ENCODE measurements at regions not wholly inside any gene's neighbourhood (a gene's known extent, or its start where the extent isn't known, plus 50 kb on each side); places are given as distances from the start of the nearest gene placed in this dataset.

GRCh38 chr3:28947061-28947460 is 333.8 kb upstream of the RBMS3 start:
- no peak for DNase-seq
- Mint-ChIP-seq H3K36me3 (ENCODE audit: low read depth) (no peaks in the 10 kb centered on the region), H3K27ac (no peak overlapping the region), H3K27me3 (no peaks in the 10 kb centered on the region), H3K9me3 (no peaks in the 10 kb centered on the region), H3K4me1 (ENCODE audit: low read depth) (no peaks in the 10 kb centered on the region), H3K4me3 (no peak overlapping the region)
- ATAC-seq (ENCODE audit: poor library complexity) = no peak
- Histone ChIP-seq H3K36me3 (ENCODE audit: insufficient read depth, low read length) (no peaks in the 10 kb centered on the region), H3K4me1 (ENCODE audit: insufficient read depth, low read length) (no peaks in the 10 kb centered on the region), H3K27ac (ENCODE audit: low read depth in 1 of 2, low read length in 2 of 2) (no peak overlapping the region), H3K9me3 (ENCODE audit: control insufficient read depth in 1 of 2, insufficient read depth in 1 of 2, low read length in 2 of 2) (no peaks in the 10 kb centered on the region), H3K4me3 (ENCODE audit: low read length) (no peak overlapping the region), H3K27me3 (ENCODE audit: control insufficient read depth in 1 of 2, insufficient read depth in 2 of 2, low read length in 2 of 2) (no peaks in the 10 kb centered on the region)
- intact Hi-C loops (cut with DNase I, micrococcal nuclease) = no loop called here
- no peak for TF ChIP-seq CTCF (IDR thresholded peaks at IDR 0.05)
- ChIA-PET POLR2A (no interaction called here), CTCF (no interaction called here)

GRCh38 chr3:28947751-28948150 is 333.1 kb upstream of the RBMS3 start:
- H3K27ac ChIP-seq (ENCODE audit: low read depth in 1 of 2, low read length in 2 of 2) = no peak overlapping the region
- POLR2A ChIA-PET = no interaction called here
- no peak for TF ChIP-seq CTCF (IDR thresholded peaks at IDR 0.05)
- no peaks in the 10 kb centered on the region for H3K36me3 ChIP-seq (ENCODE audit: insufficient read depth, low read length)
- Mint-ChIP-seq H3K4me1 (ENCODE audit: low read depth) (no peaks in the 10 kb centered on the region), H3K27ac (no peak overlapping the region), H3K36me3 (ENCODE audit: low read depth) (no peaks in the 10 kb centered on the region), H3K4me3 (no peak overlapping the region), H3K27me3 (no peaks in the 10 kb centered on the region), H3K9me3 (no peaks in the 10 kb centered on the region)
- CTCF ChIA-PET = no interaction called here
- no peaks in the 10 kb centered on the region for H3K4me1 ChIP-seq (ENCODE audit: insufficient read depth, low read length)
- no peak for ATAC-seq (ENCODE audit: poor library complexity)
- no peaks in the 10 kb centered on the region for H3K27me3 ChIP-seq (ENCODE audit: control insufficient read depth in 1 of 2, insufficient read depth in 2 of 2, low read length in 2 of 2)
- H3K9me3 ChIP-seq (ENCODE audit: control insufficient read depth in 1 of 2, insufficient read depth in 1 of 2, low read length in 2 of 2) = no peaks in the 10 kb centered on the region
- H3K4me3 ChIP-seq (ENCODE audit: low read length) = no peak overlapping the region
- intact Hi-C loops (cut with DNase I, micrococcal nuclease) = no loop called here
- no peak for DNase-seq

GRCh38 chr3:28948685-28949084 is 332.2 kb upstream of the RBMS3 start:
- Histone ChIP-seq H3K27ac (ENCODE audit: low read depth in 1 of 2, low read length in 2 of 2) (no peak overlapping the region), H3K4me3 (ENCODE audit: low read length) (no peak overlapping the region), H3K27me3 (ENCODE audit: control insufficient read depth in 1 of 2, insufficient read depth in 2 of 2, low read length in 2 of 2) (no peaks in the 10 kb centered on the region), H3K36me3 (ENCODE audit: insufficient read depth, low read length) (no peaks in the 10 kb centered on the region), H3K9me3 (ENCODE audit: control insufficient read depth in 1 of 2, insufficient read depth in 1 of 2, low read length in 2 of 2) (no peaks in the 10 kb centered on the region), H3K4me1 (ENCODE audit: insufficient read depth, low read length) (no peaks in the 10 kb centered on the region)
- H3K9me3 Mint-ChIP-seq = no peaks in the 10 kb centered on the region
- ChIA-PET POLR2A (no interaction called here), CTCF (no interaction called here)
- no peaks in the 10 kb centered on the region for H3K27me3 Mint-ChIP-seq
- no peak for ATAC-seq (ENCODE audit: poor library complexity)
- intact Hi-C loops (cut with DNase I, micrococcal nuclease) = no loop called here
- TF ChIP-seq CTCF (IDR thresholded peaks at IDR 0.05) = no peak
- no peak overlapping the region for H3K27ac Mint-ChIP-seq
- no peak for DNase-seq
- no peaks in the 10 kb centered on the region for H3K4me1 Mint-ChIP-seq (ENCODE audit: low read depth)
- no peaks in the 10 kb centered on the region for H3K36me3 Mint-ChIP-seq (ENCODE audit: low read depth)
- no peak overlapping the region for H3K4me3 Mint-ChIP-seq
